WTC11 (cell line): ENCODE measurements at regions not wholly inside any gene's neighbourhood (a gene's known extent, or its start where the extent isn't known, plus 50 kb on each side); places are given as distances from the start of the nearest gene placed in this dataset.

ENCODE experiments used
- ATAC-seq: fragments of 200-7000 bp; cut with Tn5 transposase; 2 replicates; pipeline ENCODE4 v1.10.0; 2021; ENCODE audit warnings: mild to moderate bottlenecking, moderate library complexity
- CTCF ChIA-PET: fragments of 300-600 bp; sonication (Branson Sonifier 250); formaldehyde crosslinking; loops from one replicate; lab custom pipeline; 2021; ENCODE audit warnings: antibody characterized with exemption; lab: Charles Lee
- POLR2A ChIA-PET: fragments of 350-600 bp; sonication (Branson Sonifier 250); formaldehyde crosslinking; loops from one replicate; lab custom pipeline; 2021; ENCODE audit warnings: antibody characterized with exemption; lab: Charles Lee
- DNase-seq: peaks from one replicate; pipeline ENCODE4 v3.0.0; 2021; ENCODE audit warnings: low spot score
- H3K27ac Mint-ChIP-seq: 2 replicates; pipeline ENCODE4 v1.8.0; 2021; ENCODE audit warnings: mixed read lengths
- H3K27me3 Mint-ChIP-seq: 2 replicates; pipeline ENCODE4 v1.8.0; 2021; ENCODE audit warnings: low read depth, mild to moderate bottlenecking, moderate library complexity, mixed read lengths
- H3K36me3 Mint-ChIP-seq: 2 replicates; pipeline ENCODE4 v1.8.0; 2021; ENCODE audit warnings: mixed read lengths
- H3K4me1 Mint-ChIP-seq: 2 replicates; pipeline ENCODE4 v1.8.0; 2022; ENCODE audit warnings: mixed read lengths
- H3K4me3 Mint-ChIP-seq: 2 replicates; pipeline ENCODE4 v1.8.0; 2021; ENCODE audit warnings: mild to moderate bottlenecking, moderate library complexity, mixed read lengths
- H3K9me3 Mint-ChIP-seq: 2 replicates; pipeline ENCODE4 v1.8.0; 2021; ENCODE audit warnings: mixed read lengths
- CDX4 ChIP-seq: fragments of 250-450 bp; sonication (Bioruptor Pico); IDR thresholded peaks from 2 replicates; pipeline ENCODE4 v1.9.0; 2021; ENCODE audit warnings: moderate library complexity, mild to moderate bottlenecking, inconsistent platforms, borderline replicate concordance
- E2F5 ChIP-seq: sonication (generic); formaldehyde crosslinking; IDR thresholded peaks from 2 replicates; pipeline ENCODE4 v1.8.1; 2022; ENCODE audit warnings: mild to moderate bottlenecking, moderate library complexity, missing genetic modification reagents
- FOXP1 ChIP-seq: sonication (generic); formaldehyde crosslinking; IDR thresholded peaks from 2 replicates; pipeline ENCODE4 v1.8.0; 2022; ENCODE audit warnings: missing genetic modification reagents, mild to moderate bottlenecking, moderate library complexity, borderline replicate concordance
- FOXP4 ChIP-seq: sonication (generic); formaldehyde crosslinking; IDR thresholded peaks from 2 replicates; pipeline ENCODE4 v1.8.0; 2022; ENCODE audit warnings: mild to moderate bottlenecking, missing genetic modification reagents
- KAT7 ChIP-seq: sonication (generic); formaldehyde crosslinking; IDR thresholded peaks from 2 replicates; pipeline ENCODE4 v1.8.1; 2023; ENCODE audit warnings: missing genetic modification reagents, mild to moderate bottlenecking, borderline replicate concordance
- MLX ChIP-seq: sonication (generic); formaldehyde crosslinking; IDR thresholded peaks from 2 replicates; pipeline ENCODE4 v1.8.1; 2023; ENCODE audit warnings: mild to moderate bottlenecking, missing genetic modification reagents, moderate library complexity
- NR1H2 ChIP-seq: sonication (generic); formaldehyde crosslinking; IDR thresholded peaks from 2 replicates; pipeline ENCODE4 v1.9.0; 2021; ENCODE audit warnings: mild to moderate bottlenecking, moderate library complexity, missing genetic modification reagents
- SMAD3 ChIP-seq: sonication (generic); formaldehyde crosslinking; IDR thresholded peaks from 2 replicates; pipeline ENCODE4 v1.8.0; 2022; ENCODE audit warnings: missing genetic modification reagents, mild to moderate bottlenecking, borderline replicate concordance
- ZNF121 ChIP-seq: sonication (generic); formaldehyde crosslinking; IDR thresholded peaks from 2 replicates; pipeline ENCODE4 v1.8.0; 2023; ENCODE audit warnings: missing genetic modification reagents
- ZNF263 ChIP-seq: sonication (generic); formaldehyde crosslinking; IDR thresholded peaks from 2 replicates; pipeline ENCODE4 v1.8.1; 2022; ENCODE audit warnings: low read depth, mild to moderate bottlenecking, moderate library complexity, missing genetic modification reagents
- ZNF281 ChIP-seq: sonication (generic); formaldehyde crosslinking; IDR thresholded peaks from 2 replicates; pipeline ENCODE4 v1.8.0; 2023; ENCODE audit warnings: mild to moderate bottlenecking, missing genetic modification reagents
- ZNF423 ChIP-seq: fragments of 250-450 bp; sonication (Bioruptor Pico); IDR thresholded peaks from 2 replicates; pipeline ENCODE4 v2.1.2; 2022; ENCODE audit warnings: mild to moderate bottlenecking, moderate library complexity
- ZNF512 ChIP-seq: sonication (generic); formaldehyde crosslinking; IDR thresholded peaks from 2 replicates; pipeline ENCODE4 v1.8.1; 2022; ENCODE audit warnings: missing genetic modification reagents, borderline replicate concordance

GRCh38 chr2:16296331-16297250 lies 356.2 kb downstream of the MYCN start (continued):
- TF ChIP-seq NR1H2 (CRISPR knock-in tag) (no peak), ZNF121 (CRISPR knock-in tag) (no peak)

- TF ChIP-seq SMAD3 (CRISPR knock-in tag): no peak
- TF ChIP-seq ZNF423 (CRISPR knock-in tag): no peak
- TF ChIP-seq KAT7 (CRISPR knock-in tag): no peak
- Mint-ChIP-seq H3K9me3 (peaks cover 17% of the 10 kb centered on the region), H3K27ac (no peak overlapping the region), H3K4me1 (peaks cover 8% of the 10 kb centered on the region), H3K27me3 (no peaks in the 10 kb centered on the region; the same call in 1 of the 2 replicates), H3K36me3 (peaks cover 8% of the 10 kb centered on the region; the same call in 1 of the 2 replicates), H3K4me3 (no peak overlapping the region)
- ChIA-PET POLR2A (no interaction called here), CTCF (no interaction called here)
- DNase-seq: no peak
- ATAC-seq: no peak
These were observed 355.6 kb downstream of the MYCN start for GRCh38 chr2:16296038-16296290.

GRCh38 chr2:16294791-16295190 lies 354.4 kb downstream of the MYCN start:
- ATAC-seq (no peak), DNase-seq (no peak)
- peaks cover 8% of the 10 kb centered on the region for H3K9me3 Mint-ChIP-seq
- no peak for TF ChIP-seq E2F5
- TF ChIP-seq FOXP1 (CRISPR knock-in tag): no peak
- no peak for TF ChIP-seq ZNF263 (CRISPR knock-in tag)
- TF ChIP-seq MLX (CRISPR knock-in tag): no peak
- TF ChIP-seq NR1H2 (CRISPR knock-in tag): no peak
- no peak for TF ChIP-seq CDX4
- no peaks in the 10 kb centered on the region; the same call in 1 of the 2 replicates for H3K27me3 Mint-ChIP-seq
- H3K36me3 Mint-ChIP-seq: no peaks in the 10 kb centered on the region
- no peak overlapping the region for H3K27ac Mint-ChIP-seq
- peaks cover 8% of the 10 kb centered on the region for H3K4me1 Mint-ChIP-seq
- CTCF ChIA-PET: interaction anchor here (0.6 kb wide), 1 partner anchor 39 kb away, joined by 3 read pairs; no protein-coding TSS in a partner anchor
- POLR2A ChIA-PET: no interaction called here
- H3K4me3 Mint-ChIP-seq: no peak overlapping the region

- POLR2A ChIA-PET: no interaction called here
- CTCF ChIA-PET: no interaction called here
These were observed 353.5 kb downstream of the MYCN start for GRCh38 chr2:16293871-16294270.

More at GRCh38 chr2:16293871-16294270, 353.5 kb downstream of the MYCN start:
- no peaks in the 10 kb centered on the region; the same call in 1 of the 2 replicates for H3K27me3 Mint-ChIP-seq
- no peaks in the 10 kb centered on the region for H3K36me3 Mint-ChIP-seq
- H3K27ac Mint-ChIP-seq: no peak overlapping the region
- peaks cover 8% of the 10 kb centered on the region for H3K4me1 Mint-ChIP-seq
- peaks cover 4% of the 10 kb centered on the region for H3K9me3 Mint-ChIP-seq
- H3K4me3 Mint-ChIP-seq: no peak overlapping the region
- ATAC-seq: no peak
- no peak for TF ChIP-seq ZNF512 (CRISPR knock-in tag)
- TF ChIP-seq FOXP4: no peak
- TF ChIP-seq ZNF281 (CRISPR knock-in tag): no peak
- TF ChIP-seq, all 79 proteins: peak for 0
- DNase-seq: no peak
